Epithelial cell of esophagus (primary cell): ENCODE measurements at regions not wholly inside any gene's neighbourhood (a gene's known extent, or its start where the extent isn't known, plus 50 kb on each side); places are given as distances from the start of the nearest gene placed in this dataset.

Experiments
- DNase-seq: peaks from one replicate; pipeline ENCODE4 v3.0.0; 2010; ENCODE audit warnings: low read depth
- H3K4me3 ChIP-seq: 2 replicates; pipeline ENCODE4 v1.5.1; 2011; ENCODE audit warnings: mild to moderate bottlenecking, low read length, control low read depth
- CTCF ChIP-seq: IDR thresholded peaks from 2 replicates; pipeline ENCODE4 v1.5.1; 2011; ENCODE audit warnings: low read depth, mild to moderate bottlenecking, low read length, control low read depth, inconsistent platforms; ENCODE audit not compliant: insufficient read depth; ENCODE audit errors: missing control alignments

GRCh38 chr2:19456705-19457309 is 98.4 kb upstream of the OSR1 start:
- TF ChIP-seq CTCF, result no peak

GRCh38 chr2:19454125-19454524 is 95.7 kb upstream of the OSR1 start:
- DNase-seq, result no peak
- no peak overlapping the region for H3K4me3 ChIP-seq
- TF ChIP-seq CTCF, result no peak

More at GRCh38 chr2:19456705-19457309, 98.4 kb upstream of the OSR1 start:
- no peak for DNase-seq
- H3K4me3 ChIP-seq, result no peak overlapping the region

GRCh38 chr2:19442731-19443130 is 84.3 kb upstream of the OSR1 start:
- no peak for DNase-seq
- no peak overlapping the region for H3K4me3 ChIP-seq
- no peak for TF ChIP-seq CTCF

GRCh38 chr2:19439081-19439480 is 80.7 kb upstream of the OSR1 start:
- TF ChIP-seq CTCF, result no peak
- H3K4me3 ChIP-seq, result no peak overlapping the region
- no peak for DNase-seq

- H3K4me3 ChIP-seq, result no peak overlapping the region
- no peak for DNase-seq
- TF ChIP-seq CTCF, result no peak
Observed at GRCh38 chr2:19435815-19436214, 77.4 kb upstream of the OSR1 start.

GRCh38 chr2:19434413-19434812 is 76.0 kb upstream of the OSR1 start:
- no peak for DNase-seq
- no peak overlapping the region for H3K4me3 ChIP-seq
- TF ChIP-seq CTCF, result no peak

- no peak overlapping the region for H3K4me3 ChIP-seq
- TF ChIP-seq CTCF, result no peak
- no peak for DNase-seq
Observed at GRCh38 chr2:19426941-19427340, 68.5 kb upstream of the OSR1 start.
